ENCODE measurements at regions not wholly inside any gene's neighbourhood (a gene's known extent, or its start where the extent isn't known, plus 50 kb on each side); places are given as distances from the start of the nearest gene placed in this dataset.

DNA sequence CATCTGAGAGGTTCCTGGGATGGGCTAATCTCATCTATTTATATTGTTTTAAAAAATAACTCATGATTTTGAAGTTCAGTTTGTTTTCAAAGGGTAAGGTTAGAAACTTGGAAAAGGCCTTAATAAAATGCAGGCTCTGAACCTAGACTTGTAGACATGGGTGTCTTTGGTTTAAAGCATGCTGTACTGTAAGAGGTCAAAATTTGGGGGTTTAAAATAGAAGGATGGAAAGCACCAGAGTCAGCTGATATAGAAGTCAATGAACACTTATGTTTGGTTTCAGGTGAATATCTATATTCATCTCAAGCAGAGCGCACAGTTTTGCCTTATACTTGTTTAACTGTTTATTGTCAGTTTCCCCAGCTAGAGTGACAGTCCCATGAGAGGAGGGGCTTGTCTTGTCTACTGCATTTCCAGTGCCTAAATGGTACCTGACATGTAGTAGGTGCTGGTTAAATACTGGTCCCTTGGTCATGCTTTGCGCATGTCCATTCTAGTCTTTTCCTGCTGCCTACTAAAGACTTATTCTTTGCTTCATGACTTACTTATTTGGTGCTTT lies 112.3 kb upstream of the DTNBP1 start:
- no peak for TF ChIP-seq GABPA (IDR thresholded peaks at IDR 0.05; ENCODE audit: low read depth)
- TF ChIP-seq, protein P1, sequence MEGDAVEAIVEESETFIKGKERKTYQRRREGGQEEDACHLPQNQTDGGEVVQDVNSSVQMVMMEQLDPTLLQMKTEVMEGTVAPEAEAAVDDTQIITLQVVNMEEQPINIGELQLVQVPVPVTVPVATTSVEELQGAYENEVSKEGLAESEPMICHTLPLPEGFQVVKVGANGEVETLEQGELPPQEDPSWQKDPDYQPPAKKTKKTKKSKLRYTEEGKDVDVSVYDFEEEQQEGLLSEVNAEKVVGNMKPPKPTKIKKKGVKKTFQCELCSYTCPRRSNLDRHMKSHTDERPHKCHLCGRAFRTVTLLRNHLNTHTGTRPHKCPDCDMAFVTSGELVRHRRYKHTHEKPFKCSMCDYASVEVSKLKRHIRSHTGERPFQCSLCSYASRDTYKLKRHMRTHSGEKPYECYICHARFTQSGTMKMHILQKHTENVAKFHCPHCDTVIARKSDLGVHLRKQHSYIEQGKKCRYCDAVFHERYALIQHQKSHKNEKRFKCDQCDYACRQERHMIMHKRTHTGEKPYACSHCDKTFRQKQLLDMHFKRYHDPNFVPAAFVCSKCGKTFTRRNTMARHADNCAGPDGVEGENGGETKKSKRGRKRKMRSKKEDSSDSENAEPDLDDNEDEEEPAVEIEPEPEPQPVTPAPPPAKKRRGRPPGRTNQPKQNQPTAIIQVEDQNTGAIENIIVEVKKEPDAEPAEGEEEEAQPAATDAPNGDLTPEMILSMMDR (IDR thresholded peaks at IDR 0.05; ENCODE audit: insufficient read depth, low read length) = no peak
- TF ChIP-seq, protein P2, sequence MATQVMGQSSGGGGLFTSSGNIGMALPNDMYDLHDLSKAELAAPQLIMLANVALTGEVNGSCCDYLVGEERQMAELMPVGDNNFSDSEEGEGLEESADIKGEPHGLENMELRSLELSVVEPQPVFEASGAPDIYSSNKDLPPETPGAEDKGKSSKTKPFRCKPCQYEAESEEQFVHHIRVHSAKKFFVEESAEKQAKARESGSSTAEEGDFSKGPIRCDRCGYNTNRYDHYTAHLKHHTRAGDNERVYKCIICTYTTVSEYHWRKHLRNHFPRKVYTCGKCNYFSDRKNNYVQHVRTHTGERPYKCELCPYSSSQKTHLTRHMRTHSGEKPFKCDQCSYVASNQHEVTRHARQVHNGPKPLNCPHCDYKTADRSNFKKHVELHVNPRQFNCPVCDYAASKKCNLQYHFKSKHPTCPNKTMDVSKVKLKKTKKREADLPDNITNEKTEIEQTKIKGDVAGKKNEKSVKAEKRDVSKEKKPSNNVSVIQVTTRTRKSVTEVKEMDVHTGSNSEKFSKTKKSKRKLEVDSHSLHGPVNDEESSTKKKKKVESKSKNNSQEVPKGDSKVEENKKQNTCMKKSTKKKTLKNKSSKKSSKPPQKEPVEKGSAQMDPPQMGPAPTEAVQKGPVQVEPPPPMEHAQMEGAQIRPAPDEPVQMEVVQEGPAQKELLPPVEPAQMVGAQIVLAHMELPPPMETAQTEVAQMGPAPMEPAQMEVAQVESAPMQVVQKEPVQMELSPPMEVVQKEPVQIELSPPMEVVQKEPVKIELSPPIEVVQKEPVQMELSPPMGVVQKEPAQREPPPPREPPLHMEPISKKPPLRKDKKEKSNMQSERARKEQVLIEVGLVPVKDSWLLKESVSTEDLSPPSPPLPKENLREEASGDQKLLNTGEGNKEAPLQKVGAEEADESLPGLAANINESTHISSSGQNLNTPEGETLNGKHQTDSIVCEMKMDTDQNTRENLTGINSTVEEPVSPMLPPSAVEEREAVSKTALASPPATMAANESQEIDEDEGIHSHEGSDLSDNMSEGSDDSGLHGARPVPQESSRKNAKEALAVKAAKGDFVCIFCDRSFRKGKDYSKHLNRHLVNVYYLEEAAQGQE (IDR thresholded peaks at IDR 0.05; ENCODE audit: insufficient replicate concordance, low read depth) = no peak

All from HL-60 (cell line).